GM23338 (cell line): ENCODE measurements at regions not wholly inside any gene's neighbourhood (a gene's known extent, or its start where the extent isn't known, plus 50 kb on each side); places are given as distances from the start of the nearest gene placed in this dataset.

Source experiments
- ATAC-seq: fragments of 200-7000 bp; cut with Tn5 transposase; 3 replicates; pipeline ENCODE4 v1.9.1; 2020
- DNase-seq: peaks from one replicate; pipeline ENCODE4 v3.0.0-alpha.2; 2015; ENCODE audit warnings: low spot score
- H2AFZ ChIP-seq: fragments of 200-600 bp; sonication (generic); 2 replicates; pipeline ENCODE4 v1.8.0; 2016; ENCODE audit warnings: antibody characterized with exemption, mild to moderate bottlenecking, moderate library complexity
- H3F3A ChIP-seq: fragments of 200-600 bp; sonication (generic); replicated peaks from 2 replicates; pipeline ENCODE4 v1.8.0; 2017; ENCODE audit warnings: antibody characterized with exemption, mixed run types, low read depth
- H3K27ac ChIP-seq: fragments of 200-600 bp; sonication (generic); 2 replicates; pipeline ENCODE4 v1.6.1; 2016; ENCODE audit warnings: low read depth
- H3K27me3 ChIP-seq: fragments of 200-600 bp; sonication (generic); 2 replicates; pipeline ENCODE4 v1.8.0; 2016; ENCODE audit warnings: mild to moderate bottlenecking, mixed run types, moderate library complexity; ENCODE audit not compliant: insufficient read depth
- H3K36me3 ChIP-seq: fragments of 200-600 bp; sonication (generic); 2 replicates; pipeline ENCODE4 v1.8.0; 2016; ENCODE audit warnings: mild to moderate bottlenecking; ENCODE audit not compliant: insufficient read depth
- H3K4me1 ChIP-seq: fragments of 200-600 bp; sonication (generic); 2 replicates; pipeline ENCODE4 v1.8.0; 2016; ENCODE audit warnings: mild to moderate bottlenecking, moderate library complexity; ENCODE audit not compliant: insufficient read depth
- H3K4me2 ChIP-seq: fragments of 200-600 bp; sonication (generic); 2 replicates; pipeline ENCODE4 v1.7.1; 2017; ENCODE audit warnings: mixed run types
- H3K4me3 ChIP-seq: fragments of 200-600 bp; sonication (generic); 2 replicates; pipeline ENCODE4 v1.6.1; 2016; ENCODE audit warnings: mixed run types
- H3K79me2 ChIP-seq: fragments of 200-600 bp; sonication (generic); replicated peaks from 2 replicates; pipeline ENCODE4 v1.8.0; 2017; ENCODE audit warnings: mild to moderate bottlenecking; ENCODE audit not compliant: insufficient read depth
- H3K9me2 ChIP-seq: fragments of 200-600 bp; sonication (generic); 2 replicates; pipeline ENCODE4 v1.8.0; 2017; ENCODE audit not compliant: insufficient read depth
- H4K20me1 ChIP-seq: fragments of 200-600 bp; sonication (generic); replicated peaks from 2 replicates; pipeline ENCODE4 v1.8.0; 2017; ENCODE audit warnings: mild to moderate bottlenecking; ENCODE audit not compliant: insufficient read depth
- H3K27ac Mint-ChIP-seq: 2 replicates; pipeline ENCODE4 v1.8.0; 2020; ENCODE audit warnings: inconsistent platforms, mild to moderate bottlenecking, moderate library complexity, mixed read lengths
- H3K27me3 Mint-ChIP-seq: 3 replicates; pipeline ENCODE4 v1.8.0; 2022; ENCODE audit warnings: low read depth, mild to moderate bottlenecking, moderate library complexity, mixed read lengths, inconsistent platforms; ENCODE audit not compliant: insufficient read depth, poor library complexity
- H3K36me3 Mint-ChIP-seq: 3 replicates; pipeline ENCODE4 v1.8.0; 2021; ENCODE audit warnings: low read depth, mild to moderate bottlenecking, inconsistent platforms, moderate library complexity, mixed read lengths
- H3K4me1 Mint-ChIP-seq: 3 replicates; pipeline ENCODE4 v1.8.0; 2020; ENCODE audit warnings: mild to moderate bottlenecking, inconsistent platforms, mixed read lengths
- H3K4me3 Mint-ChIP-seq: 3 replicates; pipeline ENCODE4 v1.8.0; 2021; ENCODE audit warnings: moderate library complexity, mild to moderate bottlenecking, inconsistent platforms, mixed read lengths
- H3K9me3 Mint-ChIP-seq: 3 replicates; pipeline ENCODE4 v1.8.0; 2020; ENCODE audit warnings: moderate library complexity, mild to moderate bottlenecking, inconsistent platforms, mixed read lengths
- CREB1 ChIP-seq: fragments of 250-450 bp; sonication (Bioruptor Pico); IDR thresholded peaks from 2 replicates; pipeline ENCODE4 v1.5.0; 2020; ENCODE audit warnings: low read depth, mild to moderate bottlenecking, moderate library complexity
- EZH2 ChIP-seq: fragments of 200-600 bp; sonication (generic); IDR thresholded peaks from one replicate; pipeline ENCODE4 v1.8.0; 2017; ENCODE audit warnings: antibody characterized with exemption, mild to moderate bottlenecking, low read depth; ENCODE audit not compliant: unreplicated experiment
- EZH2phosphoT487 ChIP-seq: fragments of 200-600 bp; sonication (generic); IDR thresholded peaks from one replicate; pipeline ENCODE4 v1.8.1; 2018; ENCODE audit warnings: antibody characterized with exemption; ENCODE audit not compliant: unreplicated experiment
- JUNB ChIP-seq: IDR thresholded peaks from one replicate; pipeline ENCODE4 v1.6.1; 2016; ENCODE audit warnings: antibody characterized with exemption; ENCODE audit not compliant: unreplicated experiment
- NANOG ChIP-seq: IDR thresholded peaks from 2 replicates; pipeline ENCODE4 v1.6.1; 2016; ENCODE audit warnings: antibody characterized with exemption, borderline replicate concordance
- POLR2AphosphoS5 ChIP-seq: IDR thresholded peaks from 2 replicates; pipeline ENCODE4 v1.6.1; 2016; ENCODE audit warnings: antibody characterized with exemption, low read depth
- ZNF114 ChIP-seq: fragments of 250-450 bp; sonication (Bioruptor Pico); IDR thresholded peaks from 2 replicates; pipeline ENCODE4 v1.5.0; 2020; ENCODE audit warnings: mild to moderate bottlenecking, moderate library complexity
- ZNF331 ChIP-seq: fragments of 250-450 bp; sonication (Bioruptor Pico); IDR thresholded peaks from 2 replicates; pipeline ENCODE4 v1.5.0; 2020; ENCODE audit warnings: low read depth, mild to moderate bottlenecking, moderate library complexity
- TF ChIP-seq, protein P1 (sequence below): fragments of 250-450 bp; sonication (Bioruptor Pico); IDR thresholded peaks from 2 replicates; pipeline ENCODE4 v1.5.0; 2020; ENCODE audit warnings: mild to moderate bottlenecking, moderate library complexity
- TF ChIP-seq, protein P2 (sequence below): IDR thresholded peaks from 2 replicates; pipeline ENCODE4 v1.6.1; 2016; ENCODE audit warnings: antibody characterized with exemption

DNA sequence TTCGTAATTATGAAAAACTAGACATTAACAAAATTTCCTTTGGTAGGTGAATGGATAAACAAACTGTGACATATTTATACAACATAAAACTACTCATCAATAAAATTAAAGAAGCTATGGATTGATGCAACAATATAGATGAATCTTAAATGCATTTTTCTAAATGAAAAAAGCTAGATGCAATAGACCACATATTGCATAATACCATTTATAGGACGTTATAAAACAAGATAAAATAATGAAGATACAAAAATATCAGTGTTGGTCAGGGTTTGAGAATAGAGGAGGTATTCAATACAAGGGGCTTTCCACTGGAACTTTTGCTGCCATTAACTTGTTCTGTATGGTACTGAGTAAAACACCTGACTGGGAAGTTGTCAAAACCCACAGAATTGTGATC lies 314.4 kb downstream of the GRB14 start (continued):
- TF ChIP-seq, protein P1, sequence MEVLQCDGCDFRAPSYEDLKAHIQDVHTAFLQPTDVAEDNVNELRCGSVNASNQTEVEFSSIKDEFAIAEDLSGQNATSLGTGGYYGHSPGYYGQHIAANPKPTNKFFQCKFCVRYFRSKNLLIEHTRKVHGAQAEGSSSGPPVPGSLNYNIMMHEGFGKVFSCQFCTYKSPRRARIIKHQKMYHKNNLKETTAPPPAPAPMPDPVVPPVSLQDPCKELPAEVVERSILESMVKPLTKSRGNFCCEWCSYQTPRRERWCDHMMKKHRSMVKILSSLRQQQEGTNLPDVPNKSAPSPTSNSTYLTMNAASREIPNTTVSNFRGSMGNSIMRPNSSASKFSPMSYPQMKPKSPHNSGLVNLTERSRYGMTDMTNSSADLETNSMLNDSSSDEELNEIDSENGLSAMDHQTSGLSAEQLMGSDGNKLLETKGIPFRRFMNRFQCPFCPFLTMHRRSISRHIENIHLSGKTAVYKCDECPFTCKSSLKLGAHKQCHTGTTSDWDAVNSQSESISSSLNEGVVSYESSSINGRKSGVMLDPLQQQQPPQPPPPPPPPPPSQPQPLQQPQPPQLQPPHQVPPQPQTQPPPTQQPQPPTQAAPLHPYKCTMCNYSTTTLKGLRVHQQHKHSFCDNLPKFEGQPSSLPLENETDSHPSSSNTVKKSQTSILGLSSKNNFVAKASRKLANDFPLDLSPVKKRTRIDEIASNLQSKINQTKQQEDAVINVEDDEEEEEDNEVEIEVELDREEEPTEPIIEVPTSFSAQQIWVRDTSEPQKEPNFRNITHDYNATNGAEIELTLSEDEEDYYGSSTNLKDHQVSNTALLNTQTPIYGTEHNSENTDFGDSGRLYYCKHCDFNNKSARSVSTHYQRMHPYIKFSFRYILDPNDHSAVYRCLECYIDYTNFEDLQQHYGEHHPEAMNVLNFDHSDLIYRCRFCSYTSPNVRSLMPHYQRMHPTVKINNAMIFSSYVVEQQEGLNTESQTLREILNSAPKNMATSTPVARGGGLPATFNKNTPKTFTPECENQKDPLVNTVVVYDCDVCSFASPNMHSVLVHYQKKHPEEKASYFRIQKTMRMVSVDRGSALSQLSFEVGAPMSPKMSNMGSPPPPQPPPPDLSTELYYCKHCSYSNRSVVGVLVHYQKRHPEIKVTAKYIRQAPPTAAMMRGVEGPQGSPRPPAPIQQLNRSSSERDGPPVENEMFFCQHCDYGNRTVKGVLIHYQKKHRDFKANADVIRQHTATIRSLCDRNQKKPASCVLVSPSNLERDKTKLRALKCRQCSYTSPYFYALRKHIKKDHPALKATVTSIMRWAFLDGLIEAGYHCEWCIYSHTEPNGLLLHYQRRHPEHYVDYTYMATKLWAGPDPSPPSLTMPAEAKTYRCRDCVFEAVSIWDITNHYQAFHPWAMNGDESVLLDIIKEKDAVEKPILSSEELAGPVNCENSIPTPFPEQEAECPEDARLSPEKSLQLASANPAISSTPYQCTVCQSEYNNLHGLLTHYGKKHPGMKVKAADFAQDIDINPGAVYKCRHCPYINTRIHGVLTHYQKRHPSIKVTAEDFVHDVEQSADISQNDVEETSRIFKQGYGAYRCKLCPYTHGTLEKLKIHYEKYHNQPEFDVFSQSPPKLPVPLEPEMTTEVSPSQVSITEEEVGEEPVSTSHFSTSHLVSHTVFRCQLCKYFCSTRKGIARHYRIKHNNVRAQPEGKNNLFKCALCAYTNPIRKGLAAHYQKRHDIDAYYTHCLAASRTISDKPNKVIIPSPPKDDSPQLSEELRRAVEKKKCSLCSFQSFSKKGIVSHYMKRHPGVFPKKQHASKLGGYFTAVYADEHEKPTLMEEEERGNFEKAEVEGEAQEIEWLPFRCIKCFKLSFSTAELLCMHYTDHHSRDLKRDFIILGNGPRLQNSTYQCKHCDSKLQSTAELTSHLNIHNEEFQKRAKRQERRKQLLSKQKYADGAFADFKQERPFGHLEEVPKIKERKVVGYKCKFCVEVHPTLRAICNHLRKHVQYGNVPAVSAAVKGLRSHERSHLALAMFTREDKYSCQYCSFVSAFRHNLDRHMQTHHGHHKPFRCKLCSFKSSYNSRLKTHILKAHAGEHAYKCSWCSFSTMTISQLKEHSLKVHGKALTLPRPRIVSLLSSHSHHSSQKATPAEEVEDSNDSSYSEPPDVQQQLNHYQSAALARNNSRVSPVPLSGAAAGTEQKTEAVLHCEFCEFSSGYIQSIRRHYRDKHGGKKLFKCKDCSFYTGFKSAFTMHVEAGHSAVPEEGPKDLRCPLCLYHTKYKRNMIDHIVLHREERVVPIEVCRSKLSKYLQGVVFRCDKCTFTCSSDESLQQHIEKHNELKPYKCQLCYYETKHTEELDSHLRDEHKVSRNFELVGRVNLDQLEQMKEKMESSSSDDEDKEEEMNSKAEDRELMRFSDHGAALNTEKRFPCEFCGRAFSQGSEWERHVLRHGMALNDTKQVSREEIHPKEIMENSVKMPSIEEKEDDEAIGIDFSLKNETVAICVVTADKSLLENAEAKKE (CRISPR knock-in tag): no peak
- TF ChIP-seq, protein P2, sequence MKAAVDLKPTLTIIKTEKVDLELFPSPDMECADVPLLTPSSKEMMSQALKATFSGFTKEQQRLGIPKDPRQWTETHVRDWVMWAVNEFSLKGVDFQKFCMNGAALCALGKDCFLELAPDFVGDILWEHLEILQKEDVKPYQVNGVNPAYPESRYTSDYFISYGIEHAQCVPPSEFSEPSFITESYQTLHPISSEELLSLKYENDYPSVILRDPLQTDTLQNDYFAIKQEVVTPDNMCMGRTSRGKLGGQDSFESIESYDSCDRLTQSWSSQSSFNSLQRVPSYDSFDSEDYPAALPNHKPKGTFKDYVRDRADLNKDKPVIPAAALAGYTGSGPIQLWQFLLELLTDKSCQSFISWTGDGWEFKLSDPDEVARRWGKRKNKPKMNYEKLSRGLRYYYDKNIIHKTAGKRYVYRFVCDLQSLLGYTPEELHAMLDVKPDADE: no peak
- no peak for TF ChIP-seq EZH2
- no peak for TF ChIP-seq ZNF114 (CRISPR knock-in tag)
- TF ChIP-seq NANOG: no peak
- no peak for TF ChIP-seq ZNF331 (CRISPR knock-in tag)
- no peak for TF ChIP-seq CREB1 (CRISPR knock-in tag)
- no peak for TF ChIP-seq JUNB
- no peak for TF ChIP-seq EZH2phosphoT487

DNA sequence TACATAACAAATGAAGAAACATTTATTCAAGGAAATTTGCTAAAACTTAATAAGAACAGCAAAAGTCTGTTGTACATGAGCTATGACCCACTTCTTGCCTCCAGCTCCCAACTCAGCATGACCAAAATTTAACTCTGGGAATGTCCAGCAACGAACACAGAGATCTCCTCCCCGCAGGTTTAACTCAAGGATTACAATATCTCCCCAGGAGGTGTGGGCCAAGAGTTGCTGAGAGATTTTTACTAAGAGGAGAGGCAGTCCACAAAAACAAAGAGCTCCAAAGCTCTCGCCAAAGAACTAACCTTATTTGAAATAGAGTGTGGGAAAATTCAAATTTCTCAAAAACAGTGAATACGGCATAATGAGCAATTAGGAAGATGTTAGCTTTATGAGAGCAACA lies 318.5 kb downstream of the GRB14 start:
- Histone ChIP-seq H3K36me3 (no peaks in the 10 kb centered on the region), H3K4me1 (peaks cover 6% of the 10 kb centered on the region; the same call in 1 of the 2 replicates), H4K20me1 (no peaks in the 10 kb centered on the region), H3F3A (no peaks in the 10 kb centered on the region), H3K9me2 (no peaks in the 10 kb centered on the region), H2AFZ (no peak overlapping the region; the same call in 1 of the 2 replicates), H3K79me2 (no peaks in the 10 kb centered on the region), H3K27ac (0 out of 2 replicates have a peak overlapping the region, but pooled peaks have one; percentile 21), H3K27me3 (no peaks in the 10 kb centered on the region), H3K4me2 (no peak overlapping the region), H3K4me3 (no peak overlapping the region)
- no peak for TF ChIP-seq POLR2AphosphoS5
- TF ChIP-seq, protein P1 (CRISPR knock-in tag): peak; percentile 61; the same call in 1 of the 2 replicates
- Mint-ChIP-seq H3K9me3 (no peaks in the 10 kb centered on the region), H3K36me3 (no peaks in the 10 kb centered on the region), H3K27ac (peak overlapping the region; percentile 80), H3K4me1 (peaks cover 17% of the 10 kb centered on the region), H3K27me3 (peaks cover 2% of the 10 kb centered on the region), H3K4me3 (no peak overlapping the region)
- DNase-seq (peak; percentile 36), ATAC-seq (peak; percentile 72)
